ENCODE measurements at regions not wholly inside any gene's neighbourhood (a gene's known extent, or its start where the extent isn't known, plus 50 kb on each side); places are given as distances from the start of the nearest gene placed in this dataset.

GRCh38 chr11:31887180-31887579, 76.1 kb upstream of the PAX6 start:
- TF ChIP-seq CTCF (IDR thresholded peaks at IDR 0.05; ENCODE audit: low read length) (peak; percentile 50; the same call in 1 of the 2 replicates), EZH2 (IDR thresholded peaks at IDR 0.05; ENCODE audit: borderline replicate concordance, low read length) (no peak)

Measured in OCI-LY1 (cell line).